CD4-positive, CD25-positive, alpha-beta regulatory T cell (primary cell): ENCODE measurements at regions not wholly inside any gene's neighbourhood (a gene's known extent, or its start where the extent isn't known, plus 50 kb on each side); places are given as distances from the start of the nearest gene placed in this dataset.

Experiments used
- ATAC-seq, 2 donors: fragments of 150-1000 bp; cut with Tn5 transposase; one replicate each; pipeline ENCODE4 v1.10.0; 2021; ENCODE audit warnings: low read depth in 2 of 2, moderate number of reproducible peaks in 2 of 2, moderate library complexity in 1 of 2
- DNase-seq, 3 donors: peaks; one replicate each; pipeline versions ENCODE4 v3.0.0 to v3.0.0-alpha.2; 2012 to 2022; ENCODE audit warnings: mixed read lengths in 1 of 3
- H3K27ac ChIP-seq: one replicate; pipeline ENCODE4 v1.7.0; 2013; ENCODE audit warnings: mild to moderate bottlenecking, low read length; ENCODE audit not compliant: insufficient read depth, poor library complexity, severe bottlenecking
- H3K27me3 ChIP-seq: one replicate; pipeline ENCODE4 v1.7.0; 2013; ENCODE audit warnings: low read length; ENCODE audit not compliant: control insufficient read depth, insufficient read depth
- H3K36me3 ChIP-seq: one replicate; pipeline ENCODE4 v1.7.0; 2013; ENCODE audit warnings: mild to moderate bottlenecking, low read length, moderate library complexity; ENCODE audit not compliant: control insufficient read depth, insufficient read depth
- H3K4me1 ChIP-seq: 2 replicates; pipeline ENCODE4 v1.7.0; 2013; ENCODE audit warnings: mild to moderate bottlenecking, low read length; ENCODE audit not compliant: insufficient read depth, control insufficient read depth, poor library complexity, severe bottlenecking
- H3K4me3 ChIP-seq: one replicate; pipeline ENCODE4 v1.7.0; 2013; ENCODE audit warnings: low read depth, mild to moderate bottlenecking, low read length, moderate library complexity
- H3K9me3 ChIP-seq, 2 experiments: 1 replicate in 1 of 2; 2 replicates in 1 of 2; pipeline ENCODE4 v1.7.0; 2013; ENCODE audit warnings: low read length in 2 of 2, mild to moderate bottlenecking in 1 of 2, moderate library complexity in 1 of 2; ENCODE audit not compliant: control insufficient read depth in 2 of 2
- H3K27ac Mint-ChIP-seq, 3 donors: one replicate each; pipeline ENCODE4 v1.8.0; 2020 to 2022; ENCODE audit warnings: mild to moderate bottlenecking in 3 of 3, mixed read lengths in 3 of 3, moderate library complexity in 2 of 3
- H3K27me3 Mint-ChIP-seq: one replicate; pipeline ENCODE4 v1.8.0; 2022; ENCODE audit warnings: mild to moderate bottlenecking, mixed read lengths
- H3K36me3 Mint-ChIP-seq: one replicate; pipeline ENCODE4 v1.8.0; 2020; ENCODE audit warnings: mixed read lengths
- H3K4me1 Mint-ChIP-seq, 4 donors: one replicate each; pipeline ENCODE4 v1.8.0; 2020 to 2022; ENCODE audit warnings: mixed read lengths in 4 of 4, mild to moderate bottlenecking in 1 of 4
- H3K4me3 Mint-ChIP-seq, 4 donors: one replicate each; pipeline ENCODE4 v1.8.0; 2020 to 2022; ENCODE audit warnings: mild to moderate bottlenecking in 4 of 4, mixed read lengths in 4 of 4, moderate library complexity in 3 of 4
- H3K9me3 Mint-ChIP-seq, 7 donors: one replicate each; pipeline ENCODE4 v1.8.0; 2020 to 2022; ENCODE audit warnings: mixed read lengths in 7 of 7, mild to moderate bottlenecking in 3 of 7, moderate library complexity in 2 of 7

- no peak overlapping the region for H3K27ac Mint-ChIP-seq
- H3K27me3 ChIP-seq, result no peaks in the 10 kb centered on the region
- no peak for ATAC-seq
- H3K4me3 Mint-ChIP-seq, result no peak overlapping the region
- DNase-seq, result no peak
- peaks cover 0 to 19% of the 10 kb centered on the region in 2 experiments for H3K9me3 ChIP-seq
- no peaks in the 10 kb centered on the region for H3K27me3 Mint-ChIP-seq
- H3K36me3 ChIP-seq, result no peaks in the 10 kb centered on the region
- H3K4me1 Mint-ChIP-seq, result no peaks in the 10 kb centered on the region
- peaks cover 0 to 27% (median 18%) of the 10 kb centered on the region in 7 donors for H3K9me3 Mint-ChIP-seq
- H3K27ac ChIP-seq, result no peak overlapping the region
- H3K4me1 ChIP-seq, result no peaks in the 10 kb centered on the region
- H3K36me3 Mint-ChIP-seq, result no peaks in the 10 kb centered on the region
- no peak overlapping the region for H3K4me3 ChIP-seq
Measured at GRCh38 chr3:20773320-20773984, 587.4 kb upstream of the SGO1 start.

DNA sequence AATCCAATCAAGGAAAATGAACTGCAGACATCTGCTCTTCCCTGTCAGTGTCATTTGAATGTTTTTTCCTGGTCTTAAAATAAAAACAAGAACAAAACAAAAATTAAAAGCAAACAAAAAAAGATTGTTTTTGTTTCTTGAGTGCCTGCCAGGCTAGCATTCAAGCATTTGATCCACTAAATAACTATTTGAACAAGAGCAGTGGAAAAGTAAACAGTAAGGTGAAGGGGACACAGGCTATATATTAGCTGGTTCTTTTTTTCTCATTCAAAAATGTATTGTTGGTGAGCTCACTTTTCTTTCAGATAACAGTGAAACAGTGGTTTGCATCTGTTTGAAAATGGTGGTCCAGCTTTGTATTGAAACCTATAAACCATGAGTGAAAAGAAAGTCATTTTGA lies 586.9 kb upstream of the SGO1 start:
- Mint-ChIP-seq H3K36me3 (no peaks in the 10 kb centered on the region), H3K27me3 (no peaks in the 10 kb centered on the region), H3K4me1 (no peaks in the 10 kb centered on the region), H3K4me3 (no peak overlapping the region), H3K9me3 (peaks cover 1 to 28% (median 20%) of the 10 kb centered on the region in 7 donors), H3K27ac (no peak overlapping the region)
- H3K36me3 ChIP-seq, result no peaks in the 10 kb centered on the region
- no peak overlapping the region for H3K27ac ChIP-seq
- H3K9me3 ChIP-seq, result peaks cover 0 to 18% of the 10 kb centered on the region in 2 experiments
- ATAC-seq, result no peak
- H3K4me3 ChIP-seq, result no peak overlapping the region
- no peak for DNase-seq
- H3K4me1 ChIP-seq, result no peaks in the 10 kb centered on the region
- H3K27me3 ChIP-seq, result no peaks in the 10 kb centered on the region

DNA sequence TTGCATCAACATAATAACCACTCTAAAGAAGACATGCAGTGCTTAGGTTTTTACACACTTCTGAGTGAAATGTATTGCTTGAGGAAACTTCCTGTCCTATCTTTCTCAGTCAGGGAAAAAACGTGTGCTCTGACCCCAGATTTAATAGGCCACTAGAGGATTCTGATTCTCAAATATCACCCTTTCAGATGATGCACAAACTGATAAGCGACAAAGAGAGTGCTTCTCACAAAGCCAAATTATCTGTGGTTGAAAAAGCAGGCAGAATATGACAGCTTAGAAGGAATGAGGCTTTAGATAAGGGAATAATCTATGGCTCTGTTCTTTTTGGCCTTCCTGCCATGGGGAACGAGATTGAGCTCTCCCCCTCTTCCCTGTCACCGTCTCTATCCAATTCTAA lies 583.4 kb upstream of the SGO1 start:
- H3K27ac Mint-ChIP-seq, result no peak overlapping the region
- H3K27me3 Mint-ChIP-seq, result no peaks in the 10 kb centered on the region
- H3K9me3 ChIP-seq, result peaks cover 0 to 3% of the 10 kb centered on the region in 2 experiments
- peaks cover 4 to 23% (median 11%) of the 10 kb centered on the region in 7 donors for H3K9me3 Mint-ChIP-seq
- no peak overlapping the region for H3K4me3 Mint-ChIP-seq
- no peak for ATAC-seq
- no peaks in the 10 kb centered on the region for H3K36me3 Mint-ChIP-seq
- H3K27ac ChIP-seq, result no peak overlapping the region
- no peak for DNase-seq
- no peaks in the 10 kb centered on the region for H3K36me3 ChIP-seq
- no peaks in the 10 kb centered on the region for H3K27me3 ChIP-seq
- no peaks in the 10 kb centered on the region for H3K4me1 ChIP-seq
- no peak overlapping the region for H3K4me3 ChIP-seq
- H3K4me1 Mint-ChIP-seq, result no peaks in the 10 kb centered on the region

- H3K27me3 ChIP-seq, result no peaks in the 10 kb centered on the region
- no peak overlapping the region for H3K4me3 Mint-ChIP-seq
- H3K9me3 ChIP-seq, result peaks cover 0 to 2% of the 10 kb centered on the region in 2 experiments
- no peaks in the 10 kb centered on the region for H3K36me3 Mint-ChIP-seq
- no peak overlapping the region for H3K27ac Mint-ChIP-seq
- H3K36me3 ChIP-seq, result no peaks in the 10 kb centered on the region
- no peaks in the 10 kb centered on the region for H3K27me3 Mint-ChIP-seq
- no peak overlapping the region for H3K4me3 ChIP-seq
- H3K4me1 ChIP-seq, result no peaks in the 10 kb centered on the region
- DNase-seq (no peak), ATAC-seq (no peak)
- H3K27ac ChIP-seq, result no peak overlapping the region
- no peaks in the 10 kb centered on the region for H3K4me1 Mint-ChIP-seq
- H3K9me3 Mint-ChIP-seq, result peaks cover 0 to 8% (median 4%) of the 10 kb centered on the region in 7 donors
Measured at GRCh38 chr3:20760981-20761380, 575.0 kb upstream of the SGO1 start.

- ATAC-seq, result no peak
- no peak for DNase-seq
- Mint-ChIP-seq H3K36me3 (peaks cover 4% of the 10 kb centered on the region), H3K27me3 (no peaks in the 10 kb centered on the region), H3K9me3 (peaks cover 2 to 21% (median 10%) of the 10 kb centered on the region in 7 donors), H3K4me1 (no peaks in the 10 kb centered on the region), H3K4me3 (no peak overlapping the region), H3K27ac (no peak overlapping the region)
- Histone ChIP-seq H3K4me3 (no peak overlapping the region), H3K27me3 (no peaks in the 10 kb centered on the region), H3K4me1 (no peaks in the 10 kb centered on the region), H3K27ac (no peak overlapping the region), H3K9me3 (no peaks in the 10 kb centered on the region), H3K36me3 (no peaks in the 10 kb centered on the region)
Measured at GRCh38 chr3:20752416-20752815, 566.4 kb upstream of the SGO1 start.

GRCh38 chr3:20751296-20751695 lies 565.3 kb upstream of the SGO1 start:
- Histone ChIP-seq H3K36me3 (no peaks in the 10 kb centered on the region), H3K4me1 (no peaks in the 10 kb centered on the region), H3K27ac (no peak overlapping the region), H3K9me3 (peaks cover 0 to 5% of the 10 kb centered on the region in 2 experiments), H3K27me3 (no peaks in the 10 kb centered on the region), H3K4me3 (no peak overlapping the region)
- H3K27me3 Mint-ChIP-seq, result no peaks in the 10 kb centered on the region
- H3K27ac Mint-ChIP-seq, result no peak overlapping the region
- no peak overlapping the region for H3K4me3 Mint-ChIP-seq
- H3K4me1 Mint-ChIP-seq, result no peaks in the 10 kb centered on the region
- no peak for ATAC-seq
- H3K9me3 Mint-ChIP-seq, result peaks cover 4 to 24% (median 9%) of the 10 kb centered on the region in 7 donors
- DNase-seq, result no peak
- H3K36me3 Mint-ChIP-seq, result peaks cover 4% of the 10 kb centered on the region

DNA sequence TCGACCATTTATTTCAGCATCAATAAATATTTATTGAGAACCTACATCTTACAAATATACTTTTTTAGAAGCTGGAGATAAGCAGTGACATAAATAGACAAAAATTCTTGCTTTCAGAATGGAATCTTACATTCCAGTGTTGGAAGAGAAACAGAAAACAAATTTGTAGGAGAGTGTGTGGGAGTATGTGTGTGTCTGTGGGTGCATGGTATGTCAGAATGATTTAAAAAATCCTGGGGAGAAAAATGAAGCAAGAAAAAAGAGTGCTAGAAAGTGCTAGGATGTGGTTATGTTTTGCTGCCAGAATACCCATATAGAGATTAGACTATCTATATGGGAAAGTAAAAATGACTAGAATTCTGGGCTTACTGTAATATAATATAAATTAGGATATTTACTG lies 561.7 kb upstream of the SGO1 start:
- Histone ChIP-seq H3K27me3 (no peaks in the 10 kb centered on the region), H3K27ac (no peak overlapping the region), H3K4me3 (no peak overlapping the region), H3K9me3 (peaks cover 0 to 5% of the 10 kb centered on the region in 2 experiments), H3K36me3 (no peaks in the 10 kb centered on the region), H3K4me1 (no peaks in the 10 kb centered on the region)
- no peak overlapping the region for H3K4me3 Mint-ChIP-seq
- DNase-seq (no peak), ATAC-seq (no peak)
- no peaks in the 10 kb centered on the region for H3K27me3 Mint-ChIP-seq
- no peak overlapping the region for H3K27ac Mint-ChIP-seq
- H3K9me3 Mint-ChIP-seq, result peaks cover 4 to 22% (median 9%) of the 10 kb centered on the region in 7 donors
- H3K4me1 Mint-ChIP-seq, result no peaks in the 10 kb centered on the region
- peaks cover 4% of the 10 kb centered on the region for H3K36me3 Mint-ChIP-seq
